Hypothalamus (tissue), 51 donors: ENCODE measurements at regions not wholly inside any gene's neighbourhood (a gene's known extent, or its start where the extent isn't known, plus 50 kb on each side); places are given as distances from the start of the nearest gene placed in this dataset.

Experiments
- DNase-seq, 51 donors: peaks; one replicate each; lab custom pipeline; 2025; lab: John Stamatoyannopoulos, UW

- DNase-seq, result no peak
Measured at GRCh38 chr20:37643400-37643799, 50.4 kb upstream of the CTNNBL1 start.

GRCh38 chr20:37642246-37642645 is 51.6 kb upstream of the CTNNBL1 start:
- DNase-seq, result no peak

DNA sequence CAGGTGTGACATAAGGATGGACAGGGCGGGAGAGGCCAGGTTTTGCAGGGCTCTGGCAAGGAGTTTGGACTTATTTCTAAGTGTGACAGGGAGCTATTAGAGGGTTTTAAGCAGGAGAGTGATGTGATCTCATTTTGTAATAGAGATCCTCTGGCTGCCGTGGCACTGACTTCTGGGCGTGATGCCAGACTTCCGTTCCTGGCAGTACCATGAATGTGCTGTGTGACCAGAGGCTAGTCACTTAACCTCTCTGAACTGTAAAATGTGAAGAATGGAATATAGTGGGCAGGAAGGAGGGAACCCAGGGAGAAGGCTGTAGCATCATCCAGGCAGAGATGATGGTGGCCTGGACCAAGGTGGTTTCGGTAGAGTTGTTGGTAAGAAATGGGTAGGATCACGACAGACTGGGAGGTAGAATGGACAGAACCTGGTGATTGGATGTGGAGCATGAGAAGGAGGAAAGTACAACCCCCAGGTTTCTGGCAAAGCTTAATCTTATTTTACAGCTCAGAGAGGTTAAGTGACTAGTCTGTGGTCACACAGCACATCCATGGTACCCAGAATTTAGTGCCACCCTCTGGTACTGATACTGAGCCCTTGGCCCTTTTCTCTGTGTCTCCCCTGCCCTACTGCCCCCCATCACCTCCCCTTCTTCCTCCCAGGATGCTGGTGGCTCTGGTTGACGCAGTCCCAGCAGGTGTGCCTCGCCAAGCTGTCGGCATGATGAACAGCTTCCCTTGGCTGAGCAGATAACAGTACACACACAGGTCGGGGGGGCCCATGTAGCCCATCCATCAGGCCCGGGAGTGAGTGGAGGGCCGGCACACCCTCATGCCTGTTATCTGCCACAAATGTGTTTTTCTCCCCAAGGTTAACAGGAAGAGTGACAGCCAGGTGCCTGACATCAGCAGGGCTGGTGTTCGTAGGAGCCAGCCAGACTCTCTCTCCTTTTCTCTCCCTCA is 52.9 kb upstream of the CTNNBL1 start:
- no peak for DNase-seq

- DNase-seq, result no peak
Measured at GRCh38 chr20:37638527-37638926, 55.3 kb upstream of the CTNNBL1 start.

DNA sequence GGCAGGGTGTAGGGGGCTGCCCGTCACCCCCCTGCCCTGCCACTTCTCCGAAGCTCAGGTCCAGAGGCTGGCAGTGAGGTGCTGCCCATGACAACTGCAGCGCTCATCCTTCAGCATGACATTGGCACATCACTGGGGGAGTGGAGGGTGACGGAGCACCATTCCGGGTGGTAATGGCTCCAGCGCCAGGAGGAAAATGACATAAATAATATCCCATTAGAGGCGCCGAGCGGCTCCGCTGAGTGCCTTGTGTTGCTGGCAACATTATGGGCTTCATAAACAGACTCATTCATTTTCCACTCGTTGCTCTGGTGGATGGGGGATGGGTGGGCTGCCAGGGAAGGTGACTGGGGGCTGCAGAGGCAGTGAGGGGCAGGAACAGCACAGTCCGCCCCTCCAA is 56.9 kb upstream of the CTNNBL1 start:
- DNase-seq, result no peak

GRCh38 chr20:37636212-37636975 is 57.4 kb upstream of the CTNNBL1 start:
- no peak for DNase-seq

DNA sequence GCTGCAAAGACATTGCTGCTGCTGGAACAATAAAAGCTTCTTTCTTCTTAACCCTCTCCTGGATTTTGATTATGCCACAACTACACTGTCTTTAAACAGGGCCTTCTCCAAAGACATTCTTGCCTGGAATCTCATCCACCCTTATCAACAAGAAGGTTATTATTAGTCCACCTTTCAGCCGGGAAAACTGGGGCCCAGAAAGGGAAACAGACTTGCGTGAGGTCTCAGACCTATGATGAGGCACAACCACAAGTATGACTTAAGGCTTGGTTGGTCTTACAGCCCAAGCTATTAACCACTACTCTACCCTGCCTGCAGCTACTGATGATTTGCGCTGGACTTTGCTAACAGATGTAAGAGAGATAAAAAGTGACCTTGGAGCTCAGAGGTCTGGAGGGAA is 62.8 kb upstream of the CTNNBL1 start:
- no peak for DNase-seq

DNA sequence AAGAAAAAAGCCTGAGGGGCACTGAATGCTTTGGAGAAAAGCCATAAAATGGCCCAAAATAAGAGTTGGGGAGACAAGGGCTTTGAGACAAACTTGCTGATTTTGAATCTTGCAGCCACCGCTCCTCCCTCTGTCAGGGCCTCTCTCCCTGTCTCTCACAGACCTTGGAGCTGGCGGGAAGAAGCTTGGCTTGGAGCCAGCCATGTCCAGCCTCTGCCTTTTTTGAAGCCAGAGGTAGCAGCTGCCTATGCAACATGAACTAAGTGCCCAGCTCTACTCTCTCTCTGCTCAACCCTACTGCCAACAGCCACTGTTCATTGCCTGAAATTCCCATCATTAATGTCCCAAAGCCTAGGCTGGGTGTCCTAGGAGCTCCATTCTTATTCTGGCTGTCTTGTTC is 63.7 kb upstream of the CTNNBL1 start:
- no peak for DNase-seq

- no peak for DNase-seq
Measured at GRCh38 chr20:37627767-37628130, 66.1 kb upstream of the CTNNBL1 start.

DNA sequence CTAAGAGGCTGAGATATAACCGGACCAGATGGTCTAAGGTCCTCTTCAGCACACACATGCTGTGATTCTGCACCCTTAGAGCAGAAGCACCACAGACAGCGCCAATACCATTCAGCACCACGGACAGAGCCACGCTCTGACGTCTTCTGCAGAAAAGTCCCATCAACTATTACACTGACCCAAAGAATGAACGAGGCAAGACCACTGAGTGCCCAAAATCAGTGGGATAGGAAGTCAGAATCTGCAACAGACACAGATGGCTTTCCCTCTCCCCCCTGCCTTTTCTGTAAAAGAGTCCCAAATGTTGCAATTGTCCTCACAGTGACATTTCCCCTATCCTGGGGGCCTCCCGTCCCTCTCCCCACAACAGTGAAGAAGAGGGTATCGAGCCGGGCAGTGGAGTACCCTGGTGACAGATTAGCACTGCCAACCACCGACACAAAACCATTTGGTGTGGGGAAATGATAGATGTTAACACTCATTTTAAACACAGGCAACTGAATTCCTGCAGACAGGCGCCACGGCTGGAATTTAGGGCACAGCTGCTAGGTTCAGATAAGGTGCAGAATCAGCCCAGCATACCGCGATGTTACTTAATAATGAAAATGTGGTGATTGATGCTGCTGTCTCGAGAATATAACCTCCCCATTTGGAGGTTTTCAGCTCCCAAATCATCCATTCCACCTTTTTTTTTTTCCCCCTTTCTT is 66.6 kb upstream of the CTNNBL1 start:
- DNase-seq, result peak in 7 of 51 donors; percentile 1 to 20 (median 2)

DNA sequence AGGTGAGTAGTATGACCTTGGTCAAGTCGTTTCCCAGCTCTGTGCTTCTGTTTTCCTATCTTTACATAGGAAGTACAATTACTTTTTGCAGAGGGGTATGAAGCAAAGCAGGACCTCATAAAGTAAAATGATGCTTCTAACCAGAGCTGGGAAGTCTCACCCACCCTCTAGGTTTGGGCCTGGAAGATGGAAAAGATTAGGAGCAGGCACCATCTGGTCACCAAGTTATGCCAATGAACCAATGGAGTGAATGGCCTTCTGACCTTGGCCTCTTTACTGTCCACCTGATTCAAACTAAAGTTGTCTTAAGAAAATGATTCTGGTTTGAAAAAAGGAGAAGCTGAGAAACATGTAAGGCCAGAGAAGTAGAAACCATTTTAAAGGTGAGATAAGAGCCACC is 68.9 kb upstream of the CTNNBL1 start:
- DNase-seq, result no peak

- no peak for DNase-seq
Measured at GRCh38 chr20:37622728-37623127, 71.1 kb upstream of the CTNNBL1 start.

DNA sequence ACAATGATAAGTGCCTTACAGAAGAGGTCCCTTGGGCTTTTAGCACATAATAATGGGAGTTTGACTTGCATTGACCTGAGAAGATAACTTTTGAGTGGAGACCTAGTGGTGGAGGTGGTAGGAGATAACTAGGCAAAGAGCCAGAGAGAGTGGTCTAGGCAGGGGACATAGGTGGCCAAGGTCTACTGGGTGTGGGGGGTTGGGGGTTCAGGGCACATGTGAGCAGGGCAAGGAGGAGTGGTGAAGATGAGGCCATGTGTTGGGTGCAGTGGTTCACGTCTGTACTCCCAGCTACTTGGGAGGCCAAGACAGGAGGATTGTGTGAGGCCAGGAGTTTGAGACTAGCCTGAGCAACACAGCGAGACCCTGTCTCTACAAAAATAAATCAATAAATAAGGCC is 74.3 kb upstream of the CTNNBL1 start:
- DNase-seq, result no peak

- DNase-seq, result no peak
Measured at GRCh38 chr20:37616110-37616425, 77.8 kb upstream of the CTNNBL1 start.

GRCh38 chr20:37615340-37616109 is 78.3 kb upstream of the CTNNBL1 start:
- DNase-seq, result peak in 5 of 51 donors; percentile 2 to 29 (median 6)

GRCh38 chr20:37611852-37612251 is 82.0 kb upstream of the CTNNBL1 start:
- no peak for DNase-seq

GRCh38 chr20:37611346-37611745 is 82.5 kb upstream of the CTNNBL1 start:
- no peak for DNase-seq

- DNase-seq, result no peak
Measured at GRCh38 chr20:37610203-37610798, 82.6 kb upstream of the BLCAP start.

GRCh38 chr20:37602634-37603033 is 75.0 kb upstream of the BLCAP start:
- no peak for DNase-seq

- no peak for DNase-seq
Measured at GRCh38 chr20:37600486-37600885, 72.8 kb upstream of the BLCAP start.
